Colonic mucosa (tissue), 4 donors: ENCODE measurements at regions not wholly inside any gene's neighbourhood (a gene's known extent, or its start where the extent isn't known, plus 50 kb on each side); places are given as distances from the start of the nearest gene placed in this dataset.

Source experiments
- DNase-seq: peaks from one replicate; pipeline ENCODE4 v3.0.0-alpha.2; 2020
- H3K27ac ChIP-seq: fragments of 200-600 bp; one replicate; pipeline ENCODE4 v1.8.0; 2021
- H3K27me3 ChIP-seq: fragments of 200-600 bp; one replicate; pipeline ENCODE4 v1.8.0; 2021
- H3K36me3 ChIP-seq: fragments of 200-600 bp; one replicate; pipeline ENCODE4 v1.8.0; 2021
- H3K4me1 ChIP-seq: fragments of 200-600 bp; one replicate; pipeline ENCODE4 v1.8.0; 2021; ENCODE audit warnings: mild to moderate bottlenecking
- H3K4me3 ChIP-seq: fragments of 200-600 bp; one replicate; pipeline ENCODE4 v1.8.0; 2021
- H3K9ac ChIP-seq, 2 donors: one replicate each; pipeline ENCODE4 v1.7.0; 2013; ENCODE audit warnings: control low read depth in 2 of 2, low read depth in 2 of 2, low read length in 2 of 2
- H3K9me3 ChIP-seq: fragments of 200-600 bp; one replicate; pipeline ENCODE4 v1.8.0; 2021
- intact Hi-C: fragments of 100-400 bp; cut with DNase I; formaldehyde crosslinking; loops from one replicate; pipeline ENCODE4 v1.14.1; 2022
- TF ChIP-seq, protein P1 (sequence below): fragments of 200-600 bp; IDR thresholded peaks from one replicate; pipeline ENCODE4 v1.8.0; 2022; ENCODE audit warnings: antibody characterized with exemption, mild to moderate bottlenecking
- donor health status: healthy.
- donor health status: DM: no; HTN: no; CAD: no.
- donor health status: DM: no; HTN: no; CAD: no.

DNA sequence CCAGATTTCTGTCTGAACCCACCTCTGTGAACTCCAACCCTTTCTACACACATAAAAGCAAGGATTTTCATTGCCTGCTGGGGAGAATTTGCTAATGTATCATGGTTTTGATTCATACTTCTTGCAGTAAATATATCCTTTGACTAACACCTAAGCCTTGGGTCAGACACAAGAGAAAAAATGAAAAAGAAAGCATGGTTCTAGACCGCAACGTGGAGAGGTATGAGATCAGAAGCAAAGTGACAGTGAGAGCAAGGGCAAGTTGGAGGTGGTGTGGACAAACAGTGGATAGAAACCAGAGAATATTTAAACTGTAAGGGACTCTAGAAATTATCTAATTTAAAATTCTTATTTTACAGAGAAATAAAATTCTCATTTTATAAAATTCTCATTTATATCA is 212.9 kb upstream of the SEMA6A start:
- Histone ChIP-seq H3K9ac (no peak overlapping the region), H3K27me3 (no peaks in the 10 kb centered on the region), H3K36me3 (no peaks in the 10 kb centered on the region), H3K4me1 (no peaks in the 10 kb centered on the region), H3K27ac (no peak overlapping the region), H3K9me3 (no peaks in the 10 kb centered on the region), H3K4me3 (no peak overlapping the region)
- TF ChIP-seq, protein P1, sequence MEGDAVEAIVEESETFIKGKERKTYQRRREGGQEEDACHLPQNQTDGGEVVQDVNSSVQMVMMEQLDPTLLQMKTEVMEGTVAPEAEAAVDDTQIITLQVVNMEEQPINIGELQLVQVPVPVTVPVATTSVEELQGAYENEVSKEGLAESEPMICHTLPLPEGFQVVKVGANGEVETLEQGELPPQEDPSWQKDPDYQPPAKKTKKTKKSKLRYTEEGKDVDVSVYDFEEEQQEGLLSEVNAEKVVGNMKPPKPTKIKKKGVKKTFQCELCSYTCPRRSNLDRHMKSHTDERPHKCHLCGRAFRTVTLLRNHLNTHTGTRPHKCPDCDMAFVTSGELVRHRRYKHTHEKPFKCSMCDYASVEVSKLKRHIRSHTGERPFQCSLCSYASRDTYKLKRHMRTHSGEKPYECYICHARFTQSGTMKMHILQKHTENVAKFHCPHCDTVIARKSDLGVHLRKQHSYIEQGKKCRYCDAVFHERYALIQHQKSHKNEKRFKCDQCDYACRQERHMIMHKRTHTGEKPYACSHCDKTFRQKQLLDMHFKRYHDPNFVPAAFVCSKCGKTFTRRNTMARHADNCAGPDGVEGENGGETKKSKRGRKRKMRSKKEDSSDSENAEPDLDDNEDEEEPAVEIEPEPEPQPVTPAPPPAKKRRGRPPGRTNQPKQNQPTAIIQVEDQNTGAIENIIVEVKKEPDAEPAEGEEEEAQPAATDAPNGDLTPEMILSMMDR, result no peak
- intact Hi-C loops, result no loop called here
- DNase-seq, result no peak

DNA sequence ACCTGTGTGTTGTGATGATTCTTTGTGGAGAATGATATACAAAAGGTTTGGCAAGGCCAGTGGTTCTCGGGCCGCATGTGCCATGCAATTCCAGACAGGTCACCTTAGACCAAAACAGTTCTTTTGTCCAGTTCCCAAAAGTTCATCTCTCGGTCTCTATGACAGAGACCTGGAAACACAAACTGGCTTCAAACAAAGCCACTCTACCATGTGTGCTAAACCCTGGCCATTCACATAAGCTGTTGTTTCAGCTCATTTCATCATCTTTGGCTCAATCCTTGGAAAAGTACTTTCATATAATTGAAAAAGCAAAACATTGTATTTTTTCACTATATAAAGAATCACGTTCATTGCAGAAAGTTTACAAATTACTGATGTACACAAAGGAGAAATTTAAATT is 210.5 kb upstream of the SEMA6A start:
- Histone ChIP-seq H3K4me1 (no peaks in the 10 kb centered on the region), H3K9me3 (no peaks in the 10 kb centered on the region), H3K36me3 (no peaks in the 10 kb centered on the region), H3K4me3 (no peak overlapping the region), H3K27me3 (no peaks in the 10 kb centered on the region), H3K9ac (no peak overlapping the region), H3K27ac (no peak overlapping the region)
- TF ChIP-seq, protein P1, result no peak
- intact Hi-C loops, result no loop called here
- no peak for DNase-seq

DNA sequence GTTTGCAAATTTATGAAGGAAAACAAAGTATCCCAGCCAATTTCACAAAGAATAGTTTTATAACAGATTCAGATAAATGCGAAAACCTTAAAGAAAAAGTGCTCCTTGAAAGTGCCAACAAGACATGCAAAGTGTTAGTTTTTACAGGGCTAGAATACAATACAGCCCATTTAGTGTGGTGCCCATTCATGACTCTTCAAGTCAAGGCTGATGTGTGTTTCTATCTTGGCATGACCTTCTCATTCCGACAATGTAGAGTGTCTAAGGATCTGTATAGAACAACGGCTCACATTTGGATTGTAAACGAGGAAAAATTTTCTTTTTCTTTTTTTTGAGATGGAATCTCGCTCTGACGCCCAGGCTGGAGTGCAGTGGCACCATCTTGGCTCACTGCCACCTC is 205.2 kb upstream of the SEMA6A start:
- Histone ChIP-seq H3K27ac (no peak overlapping the region), H3K9ac (no peak overlapping the region), H3K4me3 (no peak overlapping the region), H3K9me3 (no peaks in the 10 kb centered on the region), H3K4me1 (no peaks in the 10 kb centered on the region), H3K27me3 (no peaks in the 10 kb centered on the region), H3K36me3 (no peaks in the 10 kb centered on the region)
- TF ChIP-seq, protein P1, result no peak
- intact Hi-C loops, result no loop called here
- no peak for DNase-seq

DNA sequence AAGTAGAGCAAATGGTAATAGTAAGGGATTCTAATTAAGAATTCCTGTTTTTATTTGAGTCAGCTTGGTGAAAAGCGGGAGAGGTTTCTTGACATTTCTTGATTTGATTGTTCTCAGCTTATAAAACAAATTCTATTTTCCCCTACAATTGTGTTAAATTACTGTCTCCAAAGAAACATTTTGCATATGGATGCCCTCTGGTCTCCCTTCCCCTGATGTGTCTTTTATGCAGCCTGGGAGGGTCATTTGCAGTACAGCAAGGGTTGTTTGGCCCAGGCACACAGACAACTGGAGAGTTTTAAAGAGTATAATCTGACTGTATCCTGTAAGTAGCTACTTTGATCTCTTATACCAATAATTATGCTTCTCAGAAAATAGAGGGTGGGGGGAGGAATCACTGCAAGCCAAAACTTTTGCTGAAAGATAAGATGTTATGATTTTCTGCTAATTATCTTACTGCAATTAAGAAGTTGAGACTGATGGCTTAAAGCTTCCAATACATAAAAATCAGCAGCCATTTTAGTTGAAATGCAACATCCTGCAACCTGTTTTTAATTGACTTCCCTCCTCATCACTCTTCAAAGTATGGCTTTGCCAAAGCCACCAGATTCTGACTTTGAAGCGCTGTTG is 204.1 kb upstream of the SEMA6A start:
- intact Hi-C loops, result no loop called here
- Histone ChIP-seq H3K4me3 (no peak overlapping the region), H3K36me3 (no peaks in the 10 kb centered on the region), H3K9ac (no peak overlapping the region), H3K27me3 (no peaks in the 10 kb centered on the region), H3K4me1 (no peaks in the 10 kb centered on the region), H3K9me3 (no peaks in the 10 kb centered on the region), H3K27ac (no peak overlapping the region)
- no peak for DNase-seq
- TF ChIP-seq, protein P1, result no peak

DNA sequence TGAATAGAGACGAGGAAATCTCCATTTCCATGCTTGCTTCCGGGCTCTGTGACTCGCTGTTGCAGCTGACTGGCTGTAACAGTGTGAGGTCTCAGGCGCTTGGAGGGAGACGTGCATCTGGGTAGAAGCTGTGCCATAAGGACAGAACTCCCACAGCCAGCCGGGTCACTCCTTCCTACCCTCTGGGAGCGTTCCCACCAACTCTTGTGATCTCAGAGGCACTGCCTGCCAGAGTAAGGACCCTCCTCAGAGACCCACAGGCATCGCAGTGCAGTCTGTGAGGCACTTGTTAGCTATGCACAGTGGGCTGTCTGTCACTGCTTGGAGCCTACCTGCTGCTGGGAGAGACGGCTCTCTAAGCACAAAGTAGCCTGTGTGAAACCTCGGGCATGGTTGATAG is 203.4 kb upstream of the SEMA6A start:
- TF ChIP-seq, protein P1, result no peak
- Histone ChIP-seq H3K4me1 (no peaks in the 10 kb centered on the region), H3K9ac (no peak overlapping the region), H3K9me3 (no peaks in the 10 kb centered on the region), H3K27me3 (no peaks in the 10 kb centered on the region), H3K4me3 (no peak overlapping the region), H3K36me3 (no peaks in the 10 kb centered on the region), H3K27ac (no peak overlapping the region)
- intact Hi-C loops, result no loop called here
- DNase-seq, result no peak
